GM13977 (cell line): ENCODE measurements at regions not wholly inside any gene's neighbourhood (a gene's known extent, or its start where the extent isn't known, plus 50 kb on each side); places are given as distances from the start of the nearest gene placed in this dataset.
A peak's percentile ranks its signal among the peaks of the same experiment; 100 is the strongest.

ENCODE experiments used
- DNase-seq: peaks from one replicate; pipeline ENCODE4 v3.0.0; 2012; ENCODE audit warnings: low spot score
- in situ Hi-C: fragments of 300-500 bp; cut with MboI; formaldehyde crosslinking; loops from one replicate; pipeline ENCODE4 v1.12.0; 2022; ENCODE audit warnings: low sequenced_read_pairs, low pct_unique_long_range_greater_than_20kb, mixed read lengths, inconsistent platforms; ENCODE audit not compliant: unreplicated experiment
- TF ChIP-seq, protein P1 (sequence below): IDR thresholded peaks from 2 replicates; pipeline ENCODE4 v1.5.1; 2012; ENCODE audit warnings: mild to moderate bottlenecking, control low read depth; ENCODE audit not compliant: insufficient read depth; ENCODE audit errors: extremely low read depth, missing control alignments

DNA sequence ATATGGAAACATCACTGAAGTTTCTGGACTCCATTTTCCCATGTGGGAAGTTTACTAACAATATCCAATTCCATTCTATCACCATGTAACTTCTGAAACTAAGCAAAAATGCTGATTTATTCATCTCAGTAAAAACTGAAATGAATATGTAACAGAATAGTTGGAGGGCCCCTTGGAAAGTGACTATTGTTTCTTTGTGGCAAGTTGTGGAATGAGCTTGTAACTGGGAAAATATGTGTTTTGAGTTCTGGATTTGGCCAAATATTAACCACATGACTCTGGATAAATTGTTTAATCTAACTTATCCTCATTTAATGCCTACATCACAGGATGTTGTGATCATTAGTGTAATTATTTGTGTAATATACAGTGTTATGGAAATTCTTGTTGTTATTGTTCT is 619.3 kb downstream of the TLE4 start:
- TF ChIP-seq, protein P1, sequence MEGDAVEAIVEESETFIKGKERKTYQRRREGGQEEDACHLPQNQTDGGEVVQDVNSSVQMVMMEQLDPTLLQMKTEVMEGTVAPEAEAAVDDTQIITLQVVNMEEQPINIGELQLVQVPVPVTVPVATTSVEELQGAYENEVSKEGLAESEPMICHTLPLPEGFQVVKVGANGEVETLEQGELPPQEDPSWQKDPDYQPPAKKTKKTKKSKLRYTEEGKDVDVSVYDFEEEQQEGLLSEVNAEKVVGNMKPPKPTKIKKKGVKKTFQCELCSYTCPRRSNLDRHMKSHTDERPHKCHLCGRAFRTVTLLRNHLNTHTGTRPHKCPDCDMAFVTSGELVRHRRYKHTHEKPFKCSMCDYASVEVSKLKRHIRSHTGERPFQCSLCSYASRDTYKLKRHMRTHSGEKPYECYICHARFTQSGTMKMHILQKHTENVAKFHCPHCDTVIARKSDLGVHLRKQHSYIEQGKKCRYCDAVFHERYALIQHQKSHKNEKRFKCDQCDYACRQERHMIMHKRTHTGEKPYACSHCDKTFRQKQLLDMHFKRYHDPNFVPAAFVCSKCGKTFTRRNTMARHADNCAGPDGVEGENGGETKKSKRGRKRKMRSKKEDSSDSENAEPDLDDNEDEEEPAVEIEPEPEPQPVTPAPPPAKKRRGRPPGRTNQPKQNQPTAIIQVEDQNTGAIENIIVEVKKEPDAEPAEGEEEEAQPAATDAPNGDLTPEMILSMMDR, result no peak
- in situ Hi-C loops, result no loop called here
- DNase-seq, result no peak

DNA sequence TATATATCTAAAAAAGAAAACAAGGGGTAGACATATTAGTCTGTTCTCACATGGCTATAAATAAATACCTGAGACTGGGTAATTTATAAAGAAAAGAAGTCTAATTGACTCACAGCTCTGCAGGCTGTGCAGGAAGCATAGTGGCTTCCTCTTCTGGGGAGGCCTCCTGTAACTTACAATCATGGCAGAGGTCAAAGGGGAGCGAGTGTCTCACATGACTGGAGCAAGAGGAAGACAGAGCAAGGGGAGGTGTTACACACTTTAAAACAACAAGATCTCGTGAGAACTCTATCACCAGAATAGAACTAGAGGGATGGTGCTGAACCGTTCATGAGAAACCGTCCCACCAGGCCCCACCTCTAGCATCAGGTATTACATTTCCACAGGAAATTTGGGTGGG is 616.8 kb downstream of the TLE4 start:
- TF ChIP-seq, protein P1, result no peak
- in situ Hi-C loops, result no loop called here
- DNase-seq, result no peak

DNA sequence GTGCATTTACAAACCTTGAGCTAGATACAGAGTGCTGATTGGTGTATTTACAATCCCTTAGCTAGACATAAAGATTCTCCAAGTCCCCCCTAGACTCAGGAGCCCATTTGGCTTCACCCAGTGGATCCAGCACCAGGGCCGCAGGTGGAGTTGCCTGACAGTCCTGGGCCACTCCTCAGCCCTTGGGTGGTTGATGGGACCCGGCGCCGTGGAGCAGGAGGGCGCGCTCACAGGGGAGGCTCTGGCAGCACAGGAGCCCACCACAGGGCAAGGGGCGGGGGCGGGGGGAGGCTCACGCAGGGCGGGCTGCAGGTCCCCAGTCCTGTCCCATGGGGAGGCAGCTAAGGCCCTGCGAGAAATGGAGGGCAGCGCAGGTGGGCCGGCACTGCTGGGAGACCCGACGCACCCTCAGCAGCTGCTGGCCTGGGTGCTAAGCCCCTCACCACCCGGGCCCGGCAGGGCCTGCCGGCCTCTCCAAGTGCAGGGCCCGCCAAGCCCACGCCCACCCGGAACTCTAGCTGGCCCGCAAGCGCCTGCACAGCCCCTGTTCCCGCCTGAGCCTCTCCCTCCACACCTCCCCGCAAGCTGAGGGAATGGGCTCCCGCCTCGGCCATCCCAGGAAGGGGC is 613.5 kb downstream of the TLE4 start:
- TF ChIP-seq, protein P1, result no peak
- in situ Hi-C loops, result no loop called here
- DNase-seq, result no peak

DNA sequence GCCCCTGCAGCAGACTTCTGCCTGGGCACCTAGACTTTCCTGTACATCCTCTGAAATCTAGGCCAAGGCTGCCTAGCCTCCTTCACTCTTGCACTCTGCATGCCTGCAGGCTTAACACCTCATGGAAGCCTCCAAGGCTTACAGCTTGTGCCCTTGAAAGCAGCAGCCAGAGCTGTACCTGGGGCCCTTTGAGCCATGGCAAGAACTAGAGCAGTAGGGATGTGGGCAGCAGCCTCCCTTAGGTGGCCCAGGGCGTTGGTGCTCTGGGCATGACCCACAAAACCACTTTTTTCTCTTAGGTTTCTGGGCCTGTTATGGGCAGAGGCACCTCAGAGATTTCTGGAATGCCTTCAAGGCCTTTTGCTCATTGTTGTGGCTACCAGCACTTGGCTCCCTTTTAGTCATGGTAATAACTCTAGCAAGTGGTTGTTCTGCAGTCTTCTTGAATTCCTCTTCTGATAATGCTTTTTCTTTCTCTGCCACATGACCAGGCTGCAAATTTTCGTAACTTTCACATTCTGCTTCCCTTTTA is 606.2 kb downstream of the TLE4 start:
- TF ChIP-seq, protein P1, result no peak
- DNase-seq, result no peak
- in situ Hi-C loops, result no loop called here

DNA sequence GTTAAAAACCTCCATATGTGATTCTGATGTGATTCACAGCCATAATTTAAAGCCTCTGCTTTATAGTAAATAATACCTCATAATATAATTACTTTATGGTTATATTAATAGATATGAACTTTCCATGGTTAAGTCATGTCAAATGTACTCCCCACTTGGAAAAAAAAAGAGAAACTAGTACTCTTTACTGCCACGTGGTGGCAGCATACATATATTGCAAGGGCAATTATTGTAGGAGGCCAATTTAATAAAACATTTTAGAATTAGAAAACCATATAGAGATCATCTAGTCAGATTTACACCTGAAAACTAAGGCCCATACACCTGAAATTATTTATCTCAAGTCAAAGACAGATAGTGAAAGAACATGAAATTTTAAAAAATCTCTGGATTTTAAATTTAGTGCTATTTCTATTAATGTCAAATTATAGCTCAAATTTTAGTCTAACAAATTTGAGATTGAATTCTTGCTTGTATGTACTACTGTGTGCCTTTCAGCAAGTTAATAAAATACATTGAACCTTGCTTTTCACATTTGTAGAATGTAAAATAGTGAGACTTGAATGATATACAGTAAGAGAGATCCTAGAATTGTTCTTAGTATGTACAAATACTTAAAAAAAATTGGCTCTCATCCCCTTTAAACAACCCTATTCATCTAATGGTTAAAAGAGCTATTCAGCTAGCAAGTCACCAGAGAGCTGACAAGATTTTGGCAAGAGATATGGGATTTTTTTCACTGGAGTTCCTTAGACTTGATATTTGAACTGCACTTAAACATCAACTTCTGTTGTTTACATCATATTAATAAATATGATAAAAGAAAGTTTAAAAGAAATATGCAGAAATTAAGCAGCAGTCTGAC is 603.8 kb downstream of the TLE4 start:
- TF ChIP-seq, protein P1, result peak; percentile 66
- in situ Hi-C loops, result no loop called here
- DNase-seq, result no peak

DNA sequence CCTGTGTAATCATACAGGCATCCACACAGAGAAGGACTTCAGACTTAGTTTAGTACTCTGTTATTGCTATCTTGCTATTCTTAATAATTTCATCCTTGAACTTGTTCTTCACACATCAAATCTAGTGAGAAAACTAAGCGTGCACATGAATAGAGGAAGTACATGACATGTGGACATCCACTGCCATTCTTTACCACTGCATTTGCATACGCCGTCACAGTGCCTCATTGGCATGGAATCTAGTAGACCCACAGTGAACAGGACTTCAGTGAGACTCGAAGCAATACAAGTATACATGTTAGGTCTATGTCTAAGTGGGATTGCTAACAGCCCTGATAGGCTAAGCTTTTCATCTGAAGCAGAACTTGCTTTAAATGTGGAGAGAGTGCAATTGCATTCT is 592.1 kb downstream of the TLE4 start:
- DNase-seq, result no peak
- TF ChIP-seq, protein P1, result no peak
- in situ Hi-C loops, result no loop called here
